Neural cell (in vitro differentiated cells): ENCODE measurements at regions not wholly inside any gene's neighbourhood (a gene's known extent, or its start where the extent isn't known, plus 50 kb on each side); places are given as distances from the start of the nearest gene placed in this dataset.

Experiments used
- H2AFZ ChIP-seq: fragments of 200-600, 300-800 bp; sonication (generic), shearing (Covaris generic); 2 replicates; pipeline ENCODE4 v1.6.0; 2014; ENCODE audit warnings: low read depth, mild to moderate bottlenecking, antibody characterized with exemption, low read length, moderate library complexity
- H3F3A ChIP-seq: fragments of 200-600 bp; shearing (Covaris generic); 2 replicates; pipeline ENCODE4 v1.6.1; 2016; ENCODE audit warnings: mild to moderate bottlenecking, moderate library complexity, mixed read lengths, antibody characterized with exemption, low read length; ENCODE audit not compliant: insufficient read depth, poor library complexity, severe bottlenecking
- H3K27ac ChIP-seq: fragments of 200-600, 300-800 bp; sonication (generic), shearing (Covaris generic); 2 replicates; pipeline ENCODE4 v1.5.1; 2014; ENCODE audit warnings: mild to moderate bottlenecking, low read length, moderate library complexity
- H3K27me3 ChIP-seq: fragments of 300-800, 200-600 bp; sonication (generic), shearing (Covaris generic); 2 replicates; pipeline ENCODE4 v1.6.0; 2014; ENCODE audit warnings: mild to moderate bottlenecking, low read depth, low read length, moderate library complexity; ENCODE audit not compliant: insufficient read depth
- H3K36me3 ChIP-seq: fragments of 300-800, 200-600 bp; sonication (generic), shearing (Covaris generic); 2 replicates; pipeline ENCODE4 v1.5.1; 2014; ENCODE audit warnings: mild to moderate bottlenecking, antibody characterized with exemption, low read length, moderate library complexity; ENCODE audit not compliant: insufficient read depth
- H3K4me2 ChIP-seq: fragments of 300-800, 200-600 bp; sonication (generic), shearing (Covaris generic); 2 replicates; pipeline ENCODE4 v1.6.0; 2014; ENCODE audit warnings: mild to moderate bottlenecking, low read length
- H3K4me3 ChIP-seq: fragments of 300-800, 200-600 bp; sonication (generic), shearing (Covaris generic); 2 replicates; pipeline ENCODE4 v1.5.1; 2014; ENCODE audit warnings: mild to moderate bottlenecking, low read length, moderate library complexity
- H3K79me2 ChIP-seq: fragments of 200-600 bp; shearing (Covaris generic); replicated peaks from 2 replicates; pipeline ENCODE4 v1.6.0; 2014; ENCODE audit warnings: mild to moderate bottlenecking, low read length, moderate library complexity; ENCODE audit not compliant: insufficient read depth
- H3K9ac ChIP-seq: fragments of 300-800, 200-600 bp; sonication (generic), shearing (Covaris generic); 2 replicates; pipeline ENCODE4 v1.6.1; 2016; ENCODE audit warnings: mild to moderate bottlenecking, low read length, mixed read lengths
- H3K9me2 ChIP-seq: fragments of 200-600 bp; shearing (Covaris generic); 2 replicates; pipeline ENCODE4 v1.6.1; 2016; ENCODE audit warnings: mild to moderate bottlenecking, low read length, mixed read lengths; ENCODE audit not compliant: insufficient read depth
- H3K9me3 ChIP-seq: fragments of 200-600, 300-800 bp; sonication (generic), shearing (Covaris generic); 2 replicates; pipeline ENCODE4 v1.6.1; 2016; ENCODE audit warnings: mild to moderate bottlenecking, mixed run types, low read length, moderate library complexity, mixed read lengths
- H4K20me1 ChIP-seq: fragments of 200-600 bp; shearing (Covaris generic); 2 replicates; pipeline ENCODE4 v1.6.1; 2016; ENCODE audit warnings: mild to moderate bottlenecking, mixed run types; ENCODE audit not compliant: insufficient read depth
- EP300 ChIP-seq: fragments of 450-650 bp; conservative IDR thresholded peaks from 2 replicates; pipeline ENCODE4 v1.6.1; 2014; ENCODE audit warnings: antibody characterized with exemption, mild to moderate bottlenecking, moderate library complexity; ENCODE audit not compliant: poor library complexity, severe bottlenecking
- EZH2 ChIP-seq: fragments of 200-600, 300-800 bp; shearing (Covaris generic), sonication (generic); IDR thresholded peaks from 2 replicates; pipeline ENCODE4 v1.6.1; 2014; ENCODE audit warnings: antibody characterized with exemption, low read length, borderline replicate concordance, mild to moderate bottlenecking; ENCODE audit not compliant: insufficient read depth, poor library complexity, severe bottlenecking
- MXI1 ChIP-seq: fragments of 450-650 bp; conservative IDR thresholded peaks from 2 replicates; pipeline ENCODE4 v1.6.1; 2014; ENCODE audit warnings: antibody characterized with exemption, mild to moderate bottlenecking; ENCODE audit not compliant: poor library complexity, severe bottlenecking
- POLR2AphosphoS5 ChIP-seq: IDR thresholded peaks from 2 replicates; pipeline ENCODE4 v1.6.1; 2012
- RAD21 ChIP-seq: fragments of 450-650 bp; conservative IDR thresholded peaks from 2 replicates; pipeline ENCODE4 v1.6.1; 2014; ENCODE audit warnings: antibody characterized with exemption, mild to moderate bottlenecking, moderate library complexity
- REST ChIP-seq: IDR thresholded peaks from 2 replicates; pipeline ENCODE4 v1.6.1; 2012; ENCODE audit warnings: borderline replicate concordance
- SMC3 ChIP-seq: fragments of 450-650 bp; conservative IDR thresholded peaks from 2 replicates; pipeline ENCODE4 v1.6.1; 2014; ENCODE audit warnings: antibody characterized with exemption, mild to moderate bottlenecking, moderate library complexity; ENCODE audit not compliant: poor library complexity
- TAF1 ChIP-seq: IDR thresholded peaks from 2 replicates; pipeline ENCODE4 v1.6.1; 2012; ENCODE audit warnings: low read depth
- TF ChIP-seq, protein P1 (sequence below): fragments of 450-650 bp; IDR thresholded peaks from 2 replicates; pipeline ENCODE4 v1.5.1; 2014; ENCODE audit warnings: antibody characterized with exemption, mild to moderate bottlenecking, moderate library complexity; ENCODE audit not compliant: poor library complexity, severe bottlenecking

- no peaks in the 10 kb centered on the region for H3F3A ChIP-seq
- H2AFZ ChIP-seq: no peak overlapping the region
- no peak overlapping the region for H3K27ac ChIP-seq
- no peak overlapping the region for H3K4me3 ChIP-seq
- no peaks in the 10 kb centered on the region for H4K20me1 ChIP-seq
- H3K36me3 ChIP-seq: no peaks in the 10 kb centered on the region
- H3K9me2 ChIP-seq: no peaks in the 10 kb centered on the region
- no peaks in the 10 kb centered on the region for H3K27me3 ChIP-seq
- no peak overlapping the region for H3K9ac ChIP-seq
- no peak for TF ChIP-seq POLR2AphosphoS5
- TF ChIP-seq TAF1: no peak
- TF ChIP-seq RAD21: no peak
- TF ChIP-seq MXI1: no peak
- TF ChIP-seq, protein P1, sequence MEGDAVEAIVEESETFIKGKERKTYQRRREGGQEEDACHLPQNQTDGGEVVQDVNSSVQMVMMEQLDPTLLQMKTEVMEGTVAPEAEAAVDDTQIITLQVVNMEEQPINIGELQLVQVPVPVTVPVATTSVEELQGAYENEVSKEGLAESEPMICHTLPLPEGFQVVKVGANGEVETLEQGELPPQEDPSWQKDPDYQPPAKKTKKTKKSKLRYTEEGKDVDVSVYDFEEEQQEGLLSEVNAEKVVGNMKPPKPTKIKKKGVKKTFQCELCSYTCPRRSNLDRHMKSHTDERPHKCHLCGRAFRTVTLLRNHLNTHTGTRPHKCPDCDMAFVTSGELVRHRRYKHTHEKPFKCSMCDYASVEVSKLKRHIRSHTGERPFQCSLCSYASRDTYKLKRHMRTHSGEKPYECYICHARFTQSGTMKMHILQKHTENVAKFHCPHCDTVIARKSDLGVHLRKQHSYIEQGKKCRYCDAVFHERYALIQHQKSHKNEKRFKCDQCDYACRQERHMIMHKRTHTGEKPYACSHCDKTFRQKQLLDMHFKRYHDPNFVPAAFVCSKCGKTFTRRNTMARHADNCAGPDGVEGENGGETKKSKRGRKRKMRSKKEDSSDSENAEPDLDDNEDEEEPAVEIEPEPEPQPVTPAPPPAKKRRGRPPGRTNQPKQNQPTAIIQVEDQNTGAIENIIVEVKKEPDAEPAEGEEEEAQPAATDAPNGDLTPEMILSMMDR: no peak
- no peak for TF ChIP-seq EZH2
- TF ChIP-seq REST: no peak
- H3K79me2 ChIP-seq: no peaks in the 10 kb centered on the region
- no peaks in the 10 kb centered on the region for H3K9me3 ChIP-seq
- H3K4me2 ChIP-seq: no peak overlapping the region
Observed at GRCh38 chr4:67397931-67398330, 147.4 kb downstream of the CENPC start.

- Histone ChIP-seq H3K4me2 (no peak overlapping the region), H3K27ac (no peak overlapping the region), H4K20me1 (no peaks in the 10 kb centered on the region), H3K9me2 (no peaks in the 10 kb centered on the region), H3K4me3 (no peak overlapping the region), H2AFZ (no peak overlapping the region), H3K79me2 (no peaks in the 10 kb centered on the region), H3F3A (no peaks in the 10 kb centered on the region), H3K27me3 (no peaks in the 10 kb centered on the region), H3K9ac (no peak overlapping the region), H3K36me3 (no peaks in the 10 kb centered on the region), H3K9me3 (no peaks in the 10 kb centered on the region)
- TF ChIP-seq MXI1: no peak
- TF ChIP-seq RAD21: no peak
- no peak for TF ChIP-seq POLR2AphosphoS5
- TF ChIP-seq EP300: no peak
- TF ChIP-seq, protein P1: no peak
- no peak for TF ChIP-seq REST
- TF ChIP-seq SMC3: no peak
- TF ChIP-seq TAF1: no peak
- no peak for TF ChIP-seq EZH2
Observed at GRCh38 chr4:67397031-67397430, 148.3 kb downstream of the CENPC start.
